Upper lobe of left lung (tissue), 4 donors: ENCODE measurements at regions not wholly inside any gene's neighbourhood (a gene's known extent, or its start where the extent isn't known, plus 50 kb on each side); places are given as distances from the start of the nearest gene placed in this dataset.

Experiments used
- CTCF ChIP-seq, 6 experiments: fragments of 450-650 bp in 4 of 6; fragments of 200-600 bp in 2 of 6; sonication (generic) in 2 of 6; IDR thresholded peaks; one replicate each; pipeline ENCODE4 v1.5.1; 2016 to 2019; ENCODE audit warnings: antibody characterized with exemption in 6 of 6
- EP300 ChIP-seq, 4 donors: sonication (generic); formaldehyde crosslinking; IDR thresholded peaks; one replicate each; pipeline ENCODE4 v1.5.1; 2017; ENCODE audit warnings: antibody characterized with exemption in 4 of 4, control low read depth in 2 of 4
- POLR2AphosphoS5 ChIP-seq, 2 donors: sonication (generic); formaldehyde crosslinking; IDR thresholded peaks; one replicate each; pipeline ENCODE4 v1.5.1; 2017; ENCODE audit warnings: antibody characterized with exemption in 2 of 2

GRCh38 chr2:120410487-120410886 is 64.6 kb downstream of the INHBB start:
- no peak for TF ChIP-seq CTCF (IDR thresholded peaks at IDR 0.05)
- TF ChIP-seq EP300 (IDR thresholded peaks at IDR 0.05), result no peak
- no peak for TF ChIP-seq POLR2AphosphoS5 (IDR thresholded peaks at IDR 0.05)
